GM18858 (cell line): ENCODE measurements at regions not wholly inside any gene's neighbourhood (a gene's known extent, or its start where the extent isn't known, plus 50 kb on each side); places are given as distances from the start of the nearest gene placed in this dataset.
"Not testable (repeated sequence)": the region's sequence is repeated elsewhere in the genome, so short reads cannot be mapped to it uniquely, and the experiment has no call there.

Source experiments
- ATAC-seq: cut with Tn5 transposase; IDR thresholded peaks from one replicate; pipeline ENCODE4 v1.9.1; 2021; ENCODE audit not compliant: unreplicated experiment

GRCh38 chr3:118765636-118766305, 268.9 kb downstream of the IGSF11 start:
- ATAC-seq: no peak

- ATAC-seq: peak; percentile 51
Measured at GRCh38 chr3:118766306-118766669, 268.4 kb downstream of the IGSF11 start.

- ATAC-seq: no peak
Measured at GRCh38 chr3:118772036-118772435, 262.6 kb downstream of the IGSF11 start.

DNA sequence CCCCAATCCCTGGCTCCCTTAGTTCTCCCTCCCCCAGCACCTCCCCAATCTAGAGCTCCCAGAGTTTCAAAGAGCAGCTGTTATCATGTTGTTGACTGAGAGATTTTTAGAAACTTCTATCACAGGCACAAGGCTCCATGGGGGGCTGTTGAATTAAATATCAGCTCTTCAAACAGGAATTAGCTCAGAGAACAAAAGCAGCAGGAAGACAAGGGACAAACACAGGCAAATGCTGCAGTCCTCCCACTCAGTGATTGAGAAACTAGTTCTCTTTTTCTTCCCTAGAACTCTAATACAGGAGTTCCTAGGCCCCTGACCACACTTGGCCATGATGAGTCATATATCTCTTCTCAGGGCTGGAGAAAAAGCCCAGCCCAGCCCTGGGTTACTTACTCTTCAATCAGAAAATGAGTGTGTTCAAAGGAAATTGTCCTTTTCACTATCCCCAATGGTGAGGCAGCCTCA, 262.1 kb downstream of the IGSF11 start:
- peak; percentile 97 for ATAC-seq

DNA sequence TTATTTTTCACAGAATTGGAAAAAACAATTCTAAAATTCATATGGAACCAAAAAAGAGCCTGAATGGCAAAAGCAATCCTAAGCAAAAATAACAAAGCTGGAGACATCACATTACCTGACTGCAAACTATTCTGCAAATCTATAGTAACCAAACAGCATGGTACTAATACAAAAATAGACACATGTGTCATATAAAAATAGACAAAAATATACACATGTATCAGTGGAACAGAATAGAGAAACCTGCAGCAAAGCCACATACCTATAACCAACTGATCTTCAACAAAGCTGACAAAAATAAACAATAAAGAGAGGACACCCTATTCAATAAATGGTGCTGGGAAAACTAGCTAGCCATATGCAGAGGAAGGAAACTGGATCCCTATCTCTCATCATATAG, 259.6 kb downstream of the IGSF11 start:
- ATAC-seq: no peak

DNA sequence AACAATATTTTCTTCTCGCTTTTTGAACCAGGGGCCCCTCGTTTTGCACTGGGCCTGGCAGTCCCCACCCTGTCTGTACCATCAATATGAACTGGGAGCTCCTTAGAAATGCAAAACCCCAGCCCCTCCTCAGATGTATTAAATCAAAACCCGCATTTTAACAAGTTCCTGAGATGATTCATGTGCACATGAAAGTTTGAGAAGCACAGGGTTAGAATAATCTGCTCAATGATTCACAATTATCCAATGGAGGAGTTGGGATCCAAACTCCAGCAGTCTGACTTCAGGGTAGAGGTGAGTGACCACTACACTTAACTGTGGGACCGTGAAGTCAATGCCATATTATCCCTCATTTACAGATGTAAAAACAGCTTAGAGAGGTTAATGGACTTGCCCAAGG, 256.4 kb downstream of the IGSF11 start:
- ATAC-seq: no peak

GRCh38 chr3:118781232-118781631, 253.4 kb downstream of the IGSF11 start:
- ATAC-seq: no peak

GRCh38 chr3:118781839-118782238, 252.8 kb downstream of the IGSF11 start:
- no peak for ATAC-seq

- peak; percentile 95 for ATAC-seq
Measured at GRCh38 chr3:118782755-118783202, 251.9 kb downstream of the IGSF11 start.

DNA sequence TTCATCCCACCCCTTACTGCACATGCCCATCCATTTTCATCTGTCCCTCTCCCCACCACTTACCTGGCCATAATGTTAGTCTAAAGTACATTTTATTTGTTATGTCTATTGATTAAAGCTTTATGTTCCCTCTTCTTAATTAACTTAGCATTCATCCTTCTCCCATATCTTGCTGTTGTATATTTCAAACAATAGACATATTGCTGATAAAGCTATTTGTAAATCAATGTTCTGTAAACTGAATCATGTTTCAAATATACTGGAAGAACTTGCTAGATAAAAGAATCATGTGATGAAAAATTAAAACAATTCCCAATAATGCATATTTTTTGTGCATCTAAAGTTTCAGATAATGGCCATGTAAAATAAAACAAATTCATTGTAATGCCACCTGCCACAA, 249.2 kb downstream of the IGSF11 start:
- no peak for ATAC-seq

DNA sequence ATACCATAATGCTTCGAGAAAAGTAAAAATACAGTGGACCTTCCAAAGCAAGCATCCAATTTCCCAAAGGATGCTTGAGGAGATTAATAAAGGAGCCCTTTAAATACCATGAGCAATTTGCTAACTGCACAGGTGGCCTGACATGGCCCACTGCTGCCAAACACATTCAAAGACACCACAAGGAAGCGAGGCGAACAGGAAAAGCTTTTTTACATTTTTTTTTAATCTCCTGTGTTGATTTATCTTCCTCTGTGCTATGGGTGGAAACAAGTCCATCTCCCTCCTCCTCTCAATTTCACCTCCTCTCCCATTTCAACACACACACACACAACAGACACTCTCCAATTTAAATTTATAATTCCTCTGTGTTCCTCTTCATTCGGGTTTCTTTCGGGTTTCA, 243.4 kb downstream of the IGSF11 start:
- ATAC-seq: no peak

GRCh38 chr3:118792191-118792590, 242.5 kb downstream of the IGSF11 start:
- ATAC-seq: no peak

DNA sequence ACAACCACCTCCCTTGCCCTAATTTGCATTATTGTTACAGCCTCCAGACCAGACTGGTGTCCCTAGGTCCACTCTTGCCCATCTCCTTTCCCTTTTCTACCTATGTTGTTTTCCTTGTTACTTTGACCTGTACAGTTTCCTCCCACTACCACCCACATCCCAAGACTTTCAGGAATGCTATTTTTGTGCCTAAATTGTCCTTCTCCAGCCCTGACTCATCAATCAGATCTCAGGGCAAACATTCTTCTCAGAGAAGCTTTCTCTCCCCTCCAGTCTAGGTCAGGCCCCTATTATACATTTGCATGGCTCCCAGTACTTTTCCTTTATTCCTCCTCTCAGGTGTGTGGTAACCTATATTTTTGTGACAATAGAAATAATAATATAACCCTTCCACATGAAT, 241.5 kb downstream of the IGSF11 start:
- ATAC-seq: no peak

GRCh38 chr3:118799303-118799702, 235.3 kb downstream of the IGSF11 start:
- no peak for ATAC-seq

DNA sequence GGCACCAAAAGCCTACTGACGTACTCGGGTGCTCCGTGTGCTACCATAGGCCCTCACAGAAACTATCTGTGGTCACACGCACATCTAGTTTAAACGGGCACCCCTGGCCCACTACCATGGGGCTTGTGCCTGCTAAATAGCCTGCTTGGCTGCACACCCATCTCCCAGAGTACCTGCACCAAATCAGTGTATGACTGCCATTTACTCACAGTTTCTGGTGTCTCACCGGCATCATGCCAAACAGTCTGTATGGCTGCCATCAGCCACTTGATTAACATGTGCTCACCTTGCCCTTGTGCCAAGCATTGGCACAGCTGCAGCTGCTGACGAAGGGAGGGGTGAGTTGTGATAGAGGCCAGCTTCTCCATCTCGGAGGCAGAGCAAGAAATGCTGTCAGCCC, 232.7 kb downstream of the IGSF11 start:
- no peak for ATAC-seq

DNA sequence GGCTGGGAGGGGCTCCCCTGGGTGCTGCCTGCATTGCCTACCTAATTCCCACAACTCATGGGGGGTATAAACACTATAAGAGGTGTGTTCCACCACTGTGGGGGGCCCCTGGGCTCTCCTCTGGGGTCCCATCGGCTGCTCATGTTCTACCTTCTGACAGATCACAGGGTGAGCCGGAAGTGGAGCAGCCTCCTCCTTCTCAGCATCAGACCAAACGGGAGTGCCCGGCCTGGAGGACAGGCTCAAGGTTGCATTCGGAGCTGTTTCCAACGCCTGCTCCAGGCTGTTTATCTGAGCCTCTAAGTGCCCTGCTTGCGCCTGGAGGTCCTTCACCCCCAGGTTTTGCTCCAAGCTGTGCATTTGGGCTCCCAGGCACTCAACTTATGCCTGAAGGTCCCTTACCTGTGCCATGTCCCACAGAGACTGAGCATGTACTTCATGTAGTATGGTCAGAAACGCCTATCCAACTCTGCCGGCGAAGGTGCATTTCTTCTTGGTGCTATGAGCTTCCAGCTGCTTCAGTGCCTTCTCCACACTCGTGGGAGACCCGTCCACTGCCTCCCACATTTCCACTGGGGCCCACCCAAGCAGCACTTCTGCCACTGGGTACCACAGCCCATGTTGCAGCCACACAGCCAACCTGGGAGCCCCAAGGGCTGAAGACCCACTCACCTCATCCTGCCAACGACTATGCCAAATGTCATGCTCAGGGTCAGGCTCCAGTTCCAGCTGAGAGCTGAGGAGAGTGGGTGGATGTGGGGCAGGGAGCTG, 232.1 kb downstream of the IGSF11 start:
- no peak for ATAC-seq

DNA sequence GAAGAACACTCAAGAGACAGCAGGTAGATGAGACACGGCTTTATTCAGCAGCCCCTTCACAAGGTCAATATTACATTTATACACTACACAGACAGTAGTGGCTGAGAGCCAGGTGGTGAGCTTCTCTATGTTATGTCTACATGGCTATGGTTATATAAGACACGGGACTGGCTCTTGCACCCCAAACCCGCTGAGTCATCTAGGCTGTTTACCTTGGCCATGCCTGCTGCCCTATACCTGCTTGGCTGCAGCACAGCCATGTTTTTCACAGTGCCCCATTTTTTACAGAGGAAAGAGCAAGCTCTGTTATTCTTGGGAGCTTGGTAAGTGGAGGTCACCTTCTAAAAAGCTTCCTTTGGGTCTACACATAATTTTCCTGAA, 231.6 kb downstream of the IGSF11 start:
- ATAC-seq: no peak

DNA sequence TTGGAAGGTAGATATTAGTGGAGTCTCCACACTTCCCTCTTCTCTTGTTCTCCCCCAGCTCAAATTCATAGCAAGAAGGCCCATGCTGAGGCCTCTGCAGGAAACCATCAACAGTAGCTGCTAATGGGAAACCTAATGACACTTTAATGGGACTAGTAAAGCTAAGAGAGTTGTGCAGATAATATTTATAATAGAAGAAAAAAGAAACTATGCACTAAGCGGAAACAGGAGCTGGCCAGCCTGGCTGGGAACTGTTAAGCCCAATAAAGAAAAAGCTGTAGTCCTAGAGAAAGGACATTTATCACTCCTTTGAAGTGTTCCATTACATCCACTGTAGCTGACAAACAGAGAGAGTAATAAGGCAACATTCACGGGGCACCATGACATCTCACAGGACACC, 229.6 kb downstream of the IGSF11 start:
- ATAC-seq: no peak

DNA sequence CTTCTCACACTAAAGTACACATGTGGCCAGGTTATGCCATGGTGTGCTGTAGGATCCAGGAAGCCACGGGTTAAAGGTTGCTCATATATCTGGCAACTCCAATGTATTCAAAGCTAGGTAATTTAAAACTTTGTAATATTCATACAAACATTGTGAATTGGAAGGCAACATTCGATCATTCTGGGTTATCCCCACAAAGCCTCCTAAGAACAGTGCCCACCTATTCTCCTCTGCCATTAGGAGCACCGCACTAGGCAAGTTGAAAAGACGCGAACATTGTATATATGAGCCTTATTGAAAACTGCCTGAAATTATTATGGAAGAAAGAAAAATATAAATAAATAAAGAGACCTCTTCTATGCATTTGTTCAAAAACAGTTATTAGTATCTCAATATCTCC, 228.2 kb downstream of the IGSF11 start:
- no peak for ATAC-seq

GRCh38 chr3:118807349-118807748, 227.3 kb downstream of the IGSF11 start:
- ATAC-seq: not testable (repeated sequence)

GRCh38 chr3:118808723-118809122, 225.9 kb downstream of the IGSF11 start:
- no peak for ATAC-seq

DNA sequence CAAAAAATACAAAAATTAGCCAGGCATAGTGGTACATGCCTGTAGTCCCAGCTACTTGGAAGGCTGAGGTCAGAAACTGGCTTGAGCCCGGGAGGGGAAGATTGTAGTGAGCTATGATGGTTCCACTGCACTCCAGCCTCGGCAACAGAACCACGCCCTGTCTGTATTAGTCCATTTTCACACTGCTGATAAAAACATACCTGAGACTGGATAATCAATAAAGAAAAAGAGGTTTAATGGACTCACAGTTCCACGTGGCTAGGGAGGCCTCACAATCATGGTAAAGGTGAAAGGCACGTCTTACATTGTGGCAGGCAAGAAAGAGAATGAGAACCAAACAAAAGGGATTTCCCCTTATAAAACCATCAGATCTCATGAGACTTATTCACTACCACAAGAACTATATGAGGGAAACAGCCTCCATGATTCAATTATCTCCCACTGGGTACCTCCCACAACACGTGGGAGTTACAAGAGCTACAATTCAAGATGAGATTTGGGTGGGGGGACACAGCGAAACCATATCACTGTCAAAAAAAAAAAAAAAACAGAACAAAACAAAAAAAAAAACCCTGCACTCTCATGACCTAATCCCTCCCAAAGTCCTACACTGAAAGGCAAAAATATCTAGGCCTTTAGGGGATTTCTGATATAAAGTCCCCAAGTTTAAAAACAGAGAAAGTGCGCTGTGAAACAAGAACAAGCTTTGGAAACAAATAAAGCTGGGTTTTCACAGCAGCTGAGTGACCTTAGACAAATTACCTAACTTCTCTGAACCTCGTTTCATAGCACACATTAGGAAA, 224.7 kb downstream of the IGSF11 start:
- peak; percentile 36 for ATAC-seq
